Hepatocyte (in vitro differentiated cells): ENCODE measurements at regions not wholly inside any gene's neighbourhood (a gene's known extent, or its start where the extent isn't known, plus 50 kb on each side); places are given as distances from the start of the nearest gene placed in this dataset.
"Not testable (repeated sequence)": the region's sequence is repeated elsewhere in the genome, so short reads cannot be mapped to it uniquely, and the experiment has no call there.

Experiments
- DNase-seq: peaks from one replicate; pipeline ENCODE4 v3.0.0-alpha.2; 2016; ENCODE audit warnings: low spot score
- H2AFZ ChIP-seq: fragments of 200-600 bp; sonication (generic); 2 replicates; pipeline ENCODE4 v1.6.0; 2016; ENCODE audit warnings: antibody characterized with exemption, mild to moderate bottlenecking
- H3K27ac ChIP-seq: fragments of 200-600 bp; sonication (generic); 2 replicates; pipeline ENCODE4 v1.5.1; 2016; ENCODE audit warnings: mild to moderate bottlenecking
- H3K27me3 ChIP-seq: fragments of 200-600 bp; sonication (generic); 2 replicates; pipeline ENCODE4 v1.6.1; 2016
- H3K36me3 ChIP-seq: fragments of 200-600 bp; sonication (generic); replicated peaks from 2 replicates; pipeline ENCODE4 v1.5.1; 2016; ENCODE audit warnings: low read depth; ENCODE audit not compliant: insufficient read depth
- H3K4me1 ChIP-seq: fragments of 200-600 bp; sonication (generic); 2 replicates; pipeline ENCODE4 v1.5.1; 2016; ENCODE audit warnings: mild to moderate bottlenecking, moderate library complexity; ENCODE audit not compliant: insufficient read depth
- H3K4me2 ChIP-seq: fragments of 200-600 bp; sonication (generic); 2 replicates; pipeline ENCODE4 v1.6.0; 2016
- H3K4me3 ChIP-seq: fragments of 200-600 bp; sonication (generic); 2 replicates; pipeline ENCODE4 v1.5.1; 2016; ENCODE audit warnings: mild to moderate bottlenecking
- H3K79me2 ChIP-seq: fragments of 200-600 bp; sonication (generic); 2 replicates; pipeline ENCODE4 v1.6.0; 2017; ENCODE audit warnings: mild to moderate bottlenecking
- H3K9me2 ChIP-seq: fragments of 200-600 bp; sonication (generic); replicated peaks from 2 replicates; pipeline ENCODE4 v1.6.0; 2017; ENCODE audit warnings: mild to moderate bottlenecking; ENCODE audit not compliant: insufficient read depth
- H3K9me3 ChIP-seq: fragments of 200-600 bp; sonication (generic); 2 replicates; pipeline ENCODE4 v1.5.1; 2016; ENCODE audit warnings: low read depth, mild to moderate bottlenecking
- H4K20me1 ChIP-seq: fragments of 200-600 bp; sonication (generic); 2 replicates; pipeline ENCODE4 v1.6.0; 2016; ENCODE audit warnings: mild to moderate bottlenecking; ENCODE audit not compliant: insufficient read depth, poor library complexity, severe bottlenecking
- EZH2 ChIP-seq: fragments of 200-600 bp; sonication (generic); IDR thresholded peaks from 2 replicates; pipeline ENCODE4 v1.6.1; 2016; ENCODE audit warnings: antibody characterized with exemption, mild to moderate bottlenecking, borderline replicate concordance
- EZH2phosphoT487 ChIP-seq: fragments of 200-600 bp; sonication (generic); IDR thresholded peaks from one replicate; pipeline ENCODE4 v1.6.1; 2018; ENCODE audit warnings: antibody characterized with exemption, mild to moderate bottlenecking, low read depth, moderate library complexity; ENCODE audit not compliant: unreplicated experiment, severe bottlenecking
- WGBS: methylation state at CpG from one replicate; pipeline ENCODE4 v1.1.6; 2016; ENCODE audit warnings: low lambda C conversion rate; ENCODE audit errors: missing lambda C conversion rate; 5-methylcytosine and 5-hydroxymethylcytosine counted together
- TF ChIP-seq, protein P1 (sequence below): fragments of 200-600 bp; sonication (generic); IDR thresholded peaks from 2 replicates; pipeline ENCODE4 v1.5.1; 2016; ENCODE audit warnings: antibody characterized with exemption, mild to moderate bottlenecking; ENCODE audit not compliant: poor library complexity

DNA sequence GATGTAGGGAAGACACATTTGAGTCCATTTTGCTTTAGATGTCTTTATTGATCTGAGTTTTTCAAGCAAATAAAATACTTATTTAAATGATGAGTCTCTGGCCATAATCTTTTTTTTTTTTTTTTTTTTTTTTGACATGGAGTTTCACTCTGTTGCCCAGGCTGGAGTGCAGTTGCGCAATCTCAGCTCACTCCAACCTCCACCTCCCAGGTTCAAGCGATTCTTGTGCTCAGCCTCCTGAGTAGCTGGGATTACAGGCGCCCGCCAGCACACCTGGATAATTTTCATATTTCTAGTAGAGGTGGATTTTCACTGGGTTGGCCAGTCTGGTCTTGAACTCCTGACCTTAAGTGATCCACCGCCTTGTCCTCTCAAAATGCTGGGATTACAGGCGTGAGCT is 194.5 kb upstream of the MAD2L1 start:
- Histone ChIP-seq H4K20me1 (no peaks in the 10 kb centered on the region), H3K9me3 (no peaks in the 10 kb centered on the region), H3K4me2 (no peak overlapping the region), H3K79me2 (no peaks in the 10 kb centered on the region), H3K9me2 (no peaks in the 10 kb centered on the region), H3K36me3 (no peaks in the 10 kb centered on the region), H3K27ac (no peak overlapping the region), H3K4me3 (no peak overlapping the region), H3K4me1 (no peaks in the 10 kb centered on the region), H3K27me3 (no peaks in the 10 kb centered on the region), H2AFZ (no peak overlapping the region)
- TF ChIP-seq EZH2phosphoT487 (no peak), EZH2 (no peak)
- TF ChIP-seq, protein P1, sequence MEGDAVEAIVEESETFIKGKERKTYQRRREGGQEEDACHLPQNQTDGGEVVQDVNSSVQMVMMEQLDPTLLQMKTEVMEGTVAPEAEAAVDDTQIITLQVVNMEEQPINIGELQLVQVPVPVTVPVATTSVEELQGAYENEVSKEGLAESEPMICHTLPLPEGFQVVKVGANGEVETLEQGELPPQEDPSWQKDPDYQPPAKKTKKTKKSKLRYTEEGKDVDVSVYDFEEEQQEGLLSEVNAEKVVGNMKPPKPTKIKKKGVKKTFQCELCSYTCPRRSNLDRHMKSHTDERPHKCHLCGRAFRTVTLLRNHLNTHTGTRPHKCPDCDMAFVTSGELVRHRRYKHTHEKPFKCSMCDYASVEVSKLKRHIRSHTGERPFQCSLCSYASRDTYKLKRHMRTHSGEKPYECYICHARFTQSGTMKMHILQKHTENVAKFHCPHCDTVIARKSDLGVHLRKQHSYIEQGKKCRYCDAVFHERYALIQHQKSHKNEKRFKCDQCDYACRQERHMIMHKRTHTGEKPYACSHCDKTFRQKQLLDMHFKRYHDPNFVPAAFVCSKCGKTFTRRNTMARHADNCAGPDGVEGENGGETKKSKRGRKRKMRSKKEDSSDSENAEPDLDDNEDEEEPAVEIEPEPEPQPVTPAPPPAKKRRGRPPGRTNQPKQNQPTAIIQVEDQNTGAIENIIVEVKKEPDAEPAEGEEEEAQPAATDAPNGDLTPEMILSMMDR: no peak
- no peak for DNase-seq
- 98% methylated on average over 6 of the region's 6 CpGs for WGBS

DNA sequence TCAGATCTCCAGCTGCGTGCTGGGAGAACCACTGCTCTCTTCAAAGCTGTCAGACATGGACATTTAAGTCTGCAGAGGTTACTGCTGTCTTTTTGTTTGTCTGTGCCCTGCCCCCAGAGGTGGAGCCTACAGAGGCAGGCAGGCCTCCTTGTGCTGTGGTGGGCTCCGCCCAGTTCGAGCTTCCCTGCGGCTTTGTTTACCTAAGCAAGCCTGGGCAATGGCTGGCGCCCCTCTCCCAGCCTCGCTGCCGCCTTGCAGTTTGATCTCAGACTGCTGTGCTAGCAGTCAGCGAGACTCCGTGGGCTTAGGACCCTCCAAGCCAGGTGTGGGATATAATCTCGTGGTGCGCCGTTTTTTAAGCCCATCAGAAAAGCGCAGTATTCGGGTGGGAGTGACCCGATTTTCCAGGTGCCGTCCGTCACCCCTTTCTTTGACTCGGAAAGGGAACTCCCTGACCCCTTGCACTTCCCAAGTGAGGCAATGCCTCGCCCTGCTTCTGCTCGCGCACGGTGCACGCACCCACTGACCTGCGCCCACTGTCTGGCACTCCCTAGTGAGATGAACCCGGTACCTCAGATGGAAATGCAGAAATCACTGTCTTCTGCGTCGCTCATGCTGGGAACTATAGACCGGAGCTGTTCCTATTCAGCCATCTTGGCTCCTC is 189.6 kb upstream of the MAD2L1 start:
- not testable (repeated sequence) for H3K9me2 ChIP-seq, H3K9me3 ChIP-seq, H3K27me3 ChIP-seq, H3K36me3 ChIP-seq, H3K4me3 ChIP-seq, H4K20me1 ChIP-seq, H3K79me2 ChIP-seq, H3K4me1 ChIP-seq
- WGBS: 30% methylated on average over 27 of the region's 28 CpGs
- peak; percentile 53 for DNase-seq
- peak overlapping the region; percentile 31 for H3K27ac ChIP-seq
- peak overlapping the region; percentile 28 for H3K4me2 ChIP-seq
- H2AFZ ChIP-seq: peak overlapping the region; percentile 2

DNA sequence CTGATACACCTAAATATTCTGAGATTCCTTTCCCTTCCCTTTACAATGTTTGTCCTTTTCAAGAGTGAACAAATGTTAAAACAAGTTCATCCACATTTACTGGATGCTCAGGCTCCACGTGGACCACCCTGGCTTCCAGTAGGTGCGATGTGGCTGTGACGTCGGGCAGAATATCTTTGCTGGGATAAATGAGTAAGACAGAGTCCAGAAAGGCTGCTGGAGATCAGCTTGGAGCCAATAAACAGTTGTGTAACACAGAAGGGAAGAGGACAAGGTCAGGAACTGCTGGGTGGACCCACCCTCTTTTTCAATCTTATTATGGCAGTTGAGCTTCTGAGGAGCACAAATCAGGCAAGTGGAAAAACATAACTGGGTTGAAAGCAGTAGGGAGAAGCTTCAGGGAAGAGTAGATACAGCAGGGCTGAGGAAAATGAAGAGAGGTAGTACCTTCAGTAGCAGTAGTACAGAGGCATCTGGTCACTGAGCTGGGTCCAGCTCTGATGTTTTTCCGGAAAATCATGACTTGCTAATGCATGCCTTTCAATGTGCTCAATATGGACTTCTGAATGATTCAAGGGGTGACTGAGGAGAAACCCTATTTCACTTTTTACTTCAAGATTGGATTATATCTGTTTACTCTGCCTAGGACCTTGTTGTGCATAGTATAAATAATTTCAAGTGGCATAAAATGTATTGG is 171.8 kb upstream of the MAD2L1 start:
- TF ChIP-seq, protein P1: no peak
- TF ChIP-seq EZH2: no peak
- TF ChIP-seq EZH2phosphoT487: no peak
- peak overlapping the region; percentile 29 for H3K27ac ChIP-seq
- no peak overlapping the region for H2AFZ ChIP-seq
- no peak overlapping the region for H3K4me3 ChIP-seq
- no peak overlapping the region for H3K4me2 ChIP-seq
- no peaks in the 10 kb centered on the region for H3K9me3 ChIP-seq
- no peaks in the 10 kb centered on the region for H3K27me3 ChIP-seq
- no peaks in the 10 kb centered on the region for H3K9me2 ChIP-seq
- WGBS: 70% methylated on average over 5 of the region's 5 CpGs
- no peaks in the 10 kb centered on the region for H3K79me2 ChIP-seq
- H3K4me1 ChIP-seq: peaks cover 3% of the 10 kb centered on the region
- H4K20me1 ChIP-seq: no peaks in the 10 kb centered on the region
- peak; percentile 16 for DNase-seq
- H3K36me3 ChIP-seq: no peaks in the 10 kb centered on the region

DNA sequence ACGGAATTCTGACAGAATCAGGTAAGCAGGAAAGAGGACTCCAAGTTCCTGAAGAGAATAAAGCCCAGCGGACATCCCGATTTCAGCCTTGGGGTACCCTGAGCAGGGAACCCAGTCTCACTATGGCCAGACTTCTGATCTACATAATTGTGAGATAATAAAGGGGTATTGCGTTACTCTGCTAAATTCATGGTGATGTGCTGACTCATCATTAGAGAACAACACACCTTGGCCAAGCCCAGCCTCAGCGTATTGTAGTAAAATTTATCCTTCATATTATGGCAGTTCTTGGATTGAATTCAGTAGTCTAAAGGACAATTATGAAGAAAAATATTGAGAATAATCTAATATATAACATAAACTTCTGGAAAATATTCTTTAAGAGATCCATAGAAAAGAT is 170.2 kb upstream of the MAD2L1 start:
- WGBS: 89% methylated on average over 5 of the region's 5 CpGs

More for the DNA sequence above, 170.2 kb upstream of the MAD2L1 start:
- H3K79me2 ChIP-seq: no peaks in the 10 kb centered on the region
- H3K4me3 ChIP-seq: no peak overlapping the region
- H4K20me1 ChIP-seq: no peaks in the 10 kb centered on the region
- H3K4me2 ChIP-seq: no peak overlapping the region
- TF ChIP-seq, protein P1: no peak
- TF ChIP-seq EZH2phosphoT487 (no peak), EZH2 (no peak)
- no peak for DNase-seq
- no peaks in the 10 kb centered on the region for H3K9me3 ChIP-seq
- H3K4me1 ChIP-seq: no peaks in the 10 kb centered on the region
- no peaks in the 10 kb centered on the region for H3K9me2 ChIP-seq
- H2AFZ ChIP-seq: no peak overlapping the region
- no peaks in the 10 kb centered on the region for H3K27me3 ChIP-seq
- no peaks in the 10 kb centered on the region for H3K36me3 ChIP-seq
- H3K27ac ChIP-seq: no peak overlapping the region
